ENCODE measurements at regions not wholly inside any gene's neighbourhood (a gene's known extent, or its start where the extent isn't known, plus 50 kb on each side); places are given as distances from the start of the nearest gene placed in this dataset.

DNA sequence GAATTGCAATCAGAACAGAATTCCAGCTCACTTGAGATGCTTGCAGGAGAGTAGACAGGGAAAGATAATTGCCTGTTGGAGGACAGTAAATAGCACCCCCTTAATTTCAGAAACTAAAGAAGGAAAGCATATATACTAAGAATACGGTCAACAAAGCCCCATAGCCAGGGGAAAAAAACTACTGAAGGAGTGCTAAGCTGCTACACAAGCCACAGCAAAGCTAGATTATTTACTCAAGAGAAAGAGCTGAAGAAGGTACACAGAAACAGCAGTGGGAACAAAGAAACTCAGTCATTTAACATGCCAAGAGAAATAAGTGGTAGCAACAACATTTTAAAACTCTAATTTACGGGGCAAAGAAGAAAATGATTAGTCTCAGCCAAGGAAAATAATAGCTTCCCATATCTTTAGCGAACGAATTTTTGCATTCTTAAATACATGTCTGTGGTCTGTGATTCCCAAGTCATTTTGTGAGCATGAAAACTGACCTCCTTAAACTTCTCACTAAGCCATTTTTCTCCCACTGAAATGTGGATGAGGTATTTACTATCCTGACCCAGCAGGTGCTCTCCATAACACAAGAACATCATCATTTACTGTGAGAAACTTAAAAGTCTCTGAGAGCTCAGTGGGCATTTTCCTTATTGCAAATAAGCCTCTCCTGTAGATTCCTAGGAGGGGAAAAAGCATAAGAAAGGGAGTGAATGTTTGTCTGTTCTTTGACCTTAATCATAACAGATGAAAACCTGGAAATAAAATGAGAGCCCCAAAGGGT is 196.0 kb downstream of the PAX3 start:
- TF ChIP-seq, protein P1, sequence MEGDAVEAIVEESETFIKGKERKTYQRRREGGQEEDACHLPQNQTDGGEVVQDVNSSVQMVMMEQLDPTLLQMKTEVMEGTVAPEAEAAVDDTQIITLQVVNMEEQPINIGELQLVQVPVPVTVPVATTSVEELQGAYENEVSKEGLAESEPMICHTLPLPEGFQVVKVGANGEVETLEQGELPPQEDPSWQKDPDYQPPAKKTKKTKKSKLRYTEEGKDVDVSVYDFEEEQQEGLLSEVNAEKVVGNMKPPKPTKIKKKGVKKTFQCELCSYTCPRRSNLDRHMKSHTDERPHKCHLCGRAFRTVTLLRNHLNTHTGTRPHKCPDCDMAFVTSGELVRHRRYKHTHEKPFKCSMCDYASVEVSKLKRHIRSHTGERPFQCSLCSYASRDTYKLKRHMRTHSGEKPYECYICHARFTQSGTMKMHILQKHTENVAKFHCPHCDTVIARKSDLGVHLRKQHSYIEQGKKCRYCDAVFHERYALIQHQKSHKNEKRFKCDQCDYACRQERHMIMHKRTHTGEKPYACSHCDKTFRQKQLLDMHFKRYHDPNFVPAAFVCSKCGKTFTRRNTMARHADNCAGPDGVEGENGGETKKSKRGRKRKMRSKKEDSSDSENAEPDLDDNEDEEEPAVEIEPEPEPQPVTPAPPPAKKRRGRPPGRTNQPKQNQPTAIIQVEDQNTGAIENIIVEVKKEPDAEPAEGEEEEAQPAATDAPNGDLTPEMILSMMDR (conservative IDR thresholded peaks at IDR 0.05; ENCODE audit: low read depth, low read length): no peak
- H3K36me3 ChIP-seq (ENCODE audit: insufficient read depth): no peaks in the 10 kb centered on the region

DNA sequence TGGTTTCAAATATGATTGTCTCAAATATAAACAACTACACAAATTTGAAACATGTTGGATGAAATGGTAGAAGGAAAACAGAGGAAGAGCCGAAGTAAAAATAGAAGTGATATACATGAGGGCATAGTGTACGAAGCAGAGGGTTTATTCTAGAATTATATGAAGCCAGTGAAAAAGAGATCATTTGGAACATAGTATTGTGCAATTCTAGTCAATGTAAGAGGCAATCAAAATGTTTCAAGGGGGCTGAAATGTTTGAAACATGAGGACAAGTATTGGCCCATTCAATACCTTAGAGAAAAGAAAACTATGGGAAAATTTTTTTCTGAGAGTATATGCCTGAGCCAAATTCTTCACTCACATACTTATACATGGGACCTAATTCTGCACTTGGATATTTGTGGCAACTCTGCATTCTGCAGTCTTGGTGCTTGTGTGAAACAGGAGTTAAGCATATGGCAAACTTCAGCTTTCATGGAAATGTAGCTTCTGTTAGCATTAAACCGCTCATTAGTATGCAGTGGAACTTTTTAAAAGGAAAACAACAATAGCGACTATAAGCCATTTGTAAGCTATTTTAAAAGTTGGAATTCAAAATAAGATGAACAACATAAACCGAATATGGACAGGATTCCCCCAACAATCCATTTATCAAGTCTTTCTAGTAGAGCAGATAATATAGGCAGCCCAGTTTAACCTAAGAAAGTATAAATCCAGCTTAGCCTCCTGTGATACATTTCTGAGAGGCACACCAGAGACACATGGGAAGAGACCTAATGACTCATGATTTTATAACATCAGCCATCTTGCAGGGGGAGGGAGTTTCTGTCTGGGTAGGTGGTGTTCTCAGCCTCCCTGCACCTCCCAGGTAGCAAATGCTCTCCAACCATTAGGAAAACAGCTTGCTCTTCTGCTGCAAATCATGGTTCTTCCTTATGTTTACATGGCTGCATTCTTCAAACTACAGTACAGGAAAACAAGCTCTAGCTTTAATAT is 197.8 kb downstream of the PAX3 start:
- no peaks in the 10 kb centered on the region for H3K79me2 ChIP-seq (ENCODE audit: insufficient read depth, low read depth)
- H2AFZ ChIP-seq (ENCODE audit: low read depth): no peak overlapping the region
- H4K20me1 ChIP-seq (ENCODE audit: insufficient read depth): no peaks in the 10 kb centered on the region
- no peaks in the 10 kb centered on the region for H3K27me3 ChIP-seq (ENCODE audit: insufficient read depth, low read depth)
- no peak overlapping the region for H3K4me2 ChIP-seq
- H3K4me3 ChIP-seq (IDR thresholded peaks at IDR 0.05; ENCODE audit: insufficient read depth, low read depth, low read length): no peak overlapping the region
- H3K4me1 ChIP-seq (ENCODE audit: low read depth, poor library complexity, severe bottlenecking): no peaks in the 10 kb centered on the region
- H3K9ac ChIP-seq: no peak overlapping the region
- TF ChIP-seq, protein P1 (conservative IDR thresholded peaks at IDR 0.05; ENCODE audit: low read depth, low read length): no peak
- H3K36me3 ChIP-seq (ENCODE audit: insufficient read depth): no peaks in the 10 kb centered on the region
- no peak overlapping the region for H3K27ac ChIP-seq

More for the DNA sequence above, 196.0 kb downstream of the PAX3 start:
- Histone ChIP-seq H3K4me1 (ENCODE audit: low read depth, poor library complexity, severe bottlenecking) (no peaks in the 10 kb centered on the region), H3K4me3 (IDR thresholded peaks at IDR 0.05; ENCODE audit: insufficient read depth, low read depth, low read length) (no peak overlapping the region), H3K27ac (no peak overlapping the region), H4K20me1 (ENCODE audit: insufficient read depth) (no peaks in the 10 kb centered on the region), H3K79me2 (ENCODE audit: insufficient read depth, low read depth) (no peaks in the 10 kb centered on the region), H2AFZ (ENCODE audit: low read depth) (no peak overlapping the region), H3K27me3 (ENCODE audit: insufficient read depth, low read depth) (no peaks in the 10 kb centered on the region), H3K9ac (no peak overlapping the region), H3K4me2 (no peak overlapping the region)

DNA sequence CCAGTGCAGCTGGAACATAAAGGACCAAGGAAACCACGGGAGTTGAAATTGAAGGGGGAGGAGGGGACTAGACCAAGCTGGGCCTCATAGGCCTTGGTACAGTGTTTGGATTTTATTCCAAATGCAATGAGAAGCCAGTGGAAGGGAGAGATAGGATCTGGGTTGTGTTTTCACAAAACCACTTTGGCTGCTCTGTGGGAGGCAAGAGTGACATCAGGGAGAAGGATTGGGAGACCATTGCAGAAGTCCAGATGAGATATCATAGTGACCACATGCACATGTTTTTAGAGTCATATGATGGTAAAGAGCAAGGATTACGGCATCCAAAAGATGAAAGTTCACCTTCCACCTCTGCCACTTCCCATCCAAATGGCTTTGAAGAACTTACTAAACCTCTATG is 210.2 kb downstream of the PAX3 start:
- no peak overlapping the region for H2AFZ ChIP-seq (ENCODE audit: low read depth)
- no peaks in the 10 kb centered on the region for H4K20me1 ChIP-seq (ENCODE audit: insufficient read depth)
- no peaks in the 10 kb centered on the region for H3K36me3 ChIP-seq (ENCODE audit: insufficient read depth)
- no peak overlapping the region for H3K4me2 ChIP-seq
- no peak overlapping the region for H3K4me3 ChIP-seq (IDR thresholded peaks at IDR 0.05; ENCODE audit: insufficient read depth, low read depth, low read length)
- TF ChIP-seq, protein P1 (conservative IDR thresholded peaks at IDR 0.05; ENCODE audit: low read depth, low read length): no peak
- H3K9ac ChIP-seq: no peak overlapping the region
- H3K79me2 ChIP-seq (ENCODE audit: insufficient read depth, low read depth): no peaks in the 10 kb centered on the region
- H3K27ac ChIP-seq: no peak overlapping the region
- no peaks in the 10 kb centered on the region for H3K27me3 ChIP-seq (ENCODE audit: insufficient read depth, low read depth)
- no peaks in the 10 kb centered on the region for H3K4me1 ChIP-seq (ENCODE audit: low read depth, poor library complexity, severe bottlenecking)

DNA sequence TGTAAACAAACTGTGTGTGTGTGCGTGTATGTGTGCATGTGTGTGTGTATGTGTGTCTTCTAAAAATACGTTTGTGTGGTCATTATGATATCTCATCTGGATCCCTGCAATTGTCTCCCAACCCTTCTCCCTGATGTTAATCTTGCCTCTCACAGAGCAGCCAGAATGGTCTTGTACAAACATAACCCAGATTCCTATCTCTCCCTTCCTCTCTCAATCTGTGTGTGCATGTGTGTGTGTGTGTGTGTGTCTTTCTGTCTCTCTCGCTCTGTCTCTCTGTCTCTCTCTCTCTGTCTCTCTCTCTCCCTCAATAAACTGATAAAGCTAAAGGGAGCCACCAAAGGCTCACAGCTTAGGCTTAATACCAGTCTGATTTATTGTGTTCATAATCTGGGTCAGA is 210.8 kb downstream of the PAX3 start:
- Histone ChIP-seq H2AFZ (ENCODE audit: low read depth) (no peak overlapping the region), H3K36me3 (ENCODE audit: insufficient read depth) (no peaks in the 10 kb centered on the region), H3K4me1 (ENCODE audit: low read depth, poor library complexity, severe bottlenecking) (no peaks in the 10 kb centered on the region), H4K20me1 (ENCODE audit: insufficient read depth) (no peaks in the 10 kb centered on the region), H3K9ac (no peak overlapping the region), H3K4me2 (no peak overlapping the region), H3K79me2 (ENCODE audit: insufficient read depth, low read depth) (no peaks in the 10 kb centered on the region), H3K27me3 (ENCODE audit: insufficient read depth, low read depth) (no peaks in the 10 kb centered on the region), H3K4me3 (IDR thresholded peaks at IDR 0.05; ENCODE audit: insufficient read depth, low read depth, low read length) (no peak overlapping the region), H3K27ac (no peak overlapping the region)
- TF ChIP-seq, protein P1 (conservative IDR thresholded peaks at IDR 0.05; ENCODE audit: low read depth, low read length): no peak

Measured in KMS-11 (cell line).